Smooth muscle cell (in vitro differentiated cells): ENCODE measurements at regions not wholly inside any gene's neighbourhood (a gene's known extent, or its start where the extent isn't known, plus 50 kb on each side); places are given as distances from the start of the nearest gene placed in this dataset.

Experiments used
- DNase-seq: peaks from one replicate; lab custom pipeline; 2025; ENCODE audit not compliant: unreplicated experiment; lab: John Stamatoyannopoulos, UW
- H2AFZ ChIP-seq: fragments of 200-600 bp; sonication (generic); 2 replicates; pipeline ENCODE4 v1.6.0; 2016; ENCODE audit warnings: antibody characterized with exemption, low read depth, mild to moderate bottlenecking
- H3F3A ChIP-seq: fragments of 200-600 bp; sonication (generic); 2 replicates; pipeline ENCODE4 v1.6.0; 2017; ENCODE audit warnings: antibody characterized with exemption, low read depth
- H3K27ac ChIP-seq: fragments of 200-600 bp; sonication (generic); 2 replicates; pipeline ENCODE4 v1.5.1; 2016; ENCODE audit warnings: low read depth, mild to moderate bottlenecking
- H3K27me3 ChIP-seq: fragments of 200-600 bp; sonication (generic); 2 replicates; pipeline ENCODE4 v1.6.1; 2016; ENCODE audit warnings: low read depth, mild to moderate bottlenecking
- H3K36me3 ChIP-seq: fragments of 200-600 bp; sonication (generic); 2 replicates; pipeline ENCODE4 v1.5.1; 2016; ENCODE audit warnings: low read depth
- H3K4me1 ChIP-seq: fragments of 200-600 bp; sonication (generic); 2 replicates; pipeline ENCODE4 v1.5.1; 2016; ENCODE audit warnings: low read depth
- H3K4me2 ChIP-seq: fragments of 200-600 bp; sonication (generic); 2 replicates; pipeline ENCODE4 v1.6.0; 2016; ENCODE audit warnings: mild to moderate bottlenecking
- H3K4me3 ChIP-seq: fragments of 200-600 bp; sonication (generic); 2 replicates; pipeline ENCODE4 v1.5.1; 2016; ENCODE audit warnings: mild to moderate bottlenecking
- H3K79me2 ChIP-seq: fragments of 200-600 bp; sonication (generic); 2 replicates; pipeline ENCODE4 v1.6.0; 2016; ENCODE audit warnings: low read depth, mild to moderate bottlenecking
- H3K9ac ChIP-seq: fragments of 200-600 bp; sonication (generic); 2 replicates; pipeline ENCODE4 v1.6.0; 2016; ENCODE audit warnings: low read depth
- H3K9me3 ChIP-seq: fragments of 200-600 bp; sonication (generic); replicated peaks from 2 replicates; pipeline ENCODE4 v1.5.1; 2016; ENCODE audit warnings: low read depth
- H4K20me1 ChIP-seq: fragments of 200-600 bp; sonication (generic); 2 replicates; pipeline ENCODE4 v1.6.0; 2016; ENCODE audit warnings: low read depth
- WGBS: methylation state at CpG from one replicate; pipeline ENCODE4 v1.1.7; 2016; ENCODE audit warnings: low lambda C conversion rate; 5-methylcytosine and 5-hydroxymethylcytosine counted together
- TF ChIP-seq, protein P1 (sequence below): fragments of 200-600 bp; sonication (generic); IDR thresholded peaks from 2 replicates; pipeline ENCODE4 v1.5.1; 2017; ENCODE audit warnings: borderline replicate concordance, mild to moderate bottlenecking, antibody characterized with exemption; ENCODE audit not compliant: insufficient read depth, poor library complexity, severe bottlenecking

DNA sequence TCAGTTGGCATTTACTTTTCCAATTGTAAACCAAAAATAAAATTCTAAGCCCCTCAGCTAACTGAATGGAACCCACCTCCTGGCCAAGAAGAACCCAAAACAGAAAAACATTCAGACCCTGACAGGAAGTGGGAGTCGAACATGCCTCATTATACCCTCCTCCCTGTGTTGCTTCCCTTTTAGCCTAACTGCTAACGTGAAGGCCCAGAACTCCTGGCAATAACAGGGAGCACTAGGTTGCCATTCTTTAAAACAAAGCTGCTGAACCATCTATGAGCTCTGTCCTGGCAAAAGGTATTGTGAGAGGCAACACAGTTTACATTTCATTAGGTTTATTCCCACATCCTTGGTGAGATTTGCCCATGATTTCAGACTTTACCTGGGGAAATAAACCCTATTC lies 481.4 kb downstream of the CHSY3 start:
- peak overlapping the region; percentile 85 for H2AFZ ChIP-seq

DNA sequence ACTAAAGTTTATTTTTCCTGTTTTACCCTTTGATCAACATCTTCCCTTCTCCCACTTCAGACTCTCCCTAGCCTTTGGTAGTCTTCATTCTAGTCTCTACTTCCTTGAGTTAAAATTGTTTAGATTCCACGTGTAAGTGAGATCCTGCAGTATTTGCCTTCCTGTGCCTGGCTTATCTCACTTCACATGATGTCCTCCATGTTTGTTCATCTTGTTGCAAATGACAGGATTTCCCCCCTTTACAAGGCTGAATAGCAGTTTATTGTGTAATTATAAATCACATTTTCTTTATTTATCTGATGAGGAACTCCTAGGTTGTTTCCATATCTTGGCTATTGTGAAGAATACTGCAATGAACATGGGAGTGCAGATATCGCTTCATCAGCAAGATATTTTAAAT lies 461.7 kb downstream of the CHSY3 start:
- 69% methylated on average over 2 of the region's 2 CpGs for WGBS
- H3F3A ChIP-seq = no peaks in the 10 kb centered on the region
- H3K4me2 ChIP-seq = no peak overlapping the region
- H4K20me1 ChIP-seq = no peaks in the 10 kb centered on the region
- H3K79me2 ChIP-seq = no peaks in the 10 kb centered on the region
- no peak overlapping the region for H3K4me3 ChIP-seq
- no peak overlapping the region for H3K27ac ChIP-seq
- DNase-seq = no peak
- TF ChIP-seq, protein P1, sequence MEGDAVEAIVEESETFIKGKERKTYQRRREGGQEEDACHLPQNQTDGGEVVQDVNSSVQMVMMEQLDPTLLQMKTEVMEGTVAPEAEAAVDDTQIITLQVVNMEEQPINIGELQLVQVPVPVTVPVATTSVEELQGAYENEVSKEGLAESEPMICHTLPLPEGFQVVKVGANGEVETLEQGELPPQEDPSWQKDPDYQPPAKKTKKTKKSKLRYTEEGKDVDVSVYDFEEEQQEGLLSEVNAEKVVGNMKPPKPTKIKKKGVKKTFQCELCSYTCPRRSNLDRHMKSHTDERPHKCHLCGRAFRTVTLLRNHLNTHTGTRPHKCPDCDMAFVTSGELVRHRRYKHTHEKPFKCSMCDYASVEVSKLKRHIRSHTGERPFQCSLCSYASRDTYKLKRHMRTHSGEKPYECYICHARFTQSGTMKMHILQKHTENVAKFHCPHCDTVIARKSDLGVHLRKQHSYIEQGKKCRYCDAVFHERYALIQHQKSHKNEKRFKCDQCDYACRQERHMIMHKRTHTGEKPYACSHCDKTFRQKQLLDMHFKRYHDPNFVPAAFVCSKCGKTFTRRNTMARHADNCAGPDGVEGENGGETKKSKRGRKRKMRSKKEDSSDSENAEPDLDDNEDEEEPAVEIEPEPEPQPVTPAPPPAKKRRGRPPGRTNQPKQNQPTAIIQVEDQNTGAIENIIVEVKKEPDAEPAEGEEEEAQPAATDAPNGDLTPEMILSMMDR = no peak
- no peaks in the 10 kb centered on the region for H3K36me3 ChIP-seq
- no peak overlapping the region for H3K9ac ChIP-seq
- no peaks in the 10 kb centered on the region for H3K9me3 ChIP-seq
- no peaks in the 10 kb centered on the region for H3K4me1 ChIP-seq
- no peak overlapping the region for H2AFZ ChIP-seq
- H3K27me3 ChIP-seq = no peaks in the 10 kb centered on the region

More for the DNA sequence above, 481.4 kb downstream of the CHSY3 start:
- no peak overlapping the region for H3K27ac ChIP-seq
- H3K9ac ChIP-seq = no peak overlapping the region
- no peaks in the 10 kb centered on the region for H3K36me3 ChIP-seq
- TF ChIP-seq, protein P1 = no peak
- H3K27me3 ChIP-seq = no peaks in the 10 kb centered on the region
- H3F3A ChIP-seq = no peaks in the 10 kb centered on the region
- H4K20me1 ChIP-seq = no peaks in the 10 kb centered on the region
- no peak overlapping the region for H3K4me2 ChIP-seq
- no peaks in the 10 kb centered on the region for H3K9me3 ChIP-seq
- WGBS = 84% methylated on average over 2 of the region's 2 CpGs
- DNase-seq = no peak
- no peak overlapping the region for H3K4me3 ChIP-seq
- no peaks in the 10 kb centered on the region for H3K79me2 ChIP-seq
- no peaks in the 10 kb centered on the region for H3K4me1 ChIP-seq

DNA sequence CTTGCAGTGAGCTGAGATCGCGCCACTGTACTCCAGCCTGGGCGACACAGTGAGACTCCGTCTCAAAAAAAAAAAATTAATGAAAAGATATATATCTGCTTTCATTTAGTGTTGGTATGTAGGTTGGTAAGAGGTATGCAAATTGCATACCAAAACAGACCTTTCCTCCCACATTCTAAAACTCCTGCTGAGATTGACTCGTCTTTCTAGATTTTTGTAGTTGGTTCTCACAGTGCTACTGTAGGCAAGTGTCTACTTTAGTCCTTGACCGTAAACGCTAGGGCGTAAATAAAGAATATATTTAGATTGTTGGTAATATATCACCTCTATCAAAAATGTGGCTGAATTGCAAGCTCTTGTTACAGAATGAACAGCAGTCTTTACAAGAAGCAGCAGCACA lies 445.9 kb downstream of the CHSY3 start:
- Histone ChIP-seq H3K27ac (no peak overlapping the region), H3K9me3 (no peaks in the 10 kb centered on the region), H4K20me1 (no peaks in the 10 kb centered on the region), H3K27me3 (no peaks in the 10 kb centered on the region), H2AFZ (no peak overlapping the region), H3K9ac (no peak overlapping the region), H3K36me3 (no peaks in the 10 kb centered on the region), H3K4me2 (no peak overlapping the region), H3F3A (no peaks in the 10 kb centered on the region), H3K4me1 (no peaks in the 10 kb centered on the region), H3K4me3 (no peak overlapping the region), H3K79me2 (no peaks in the 10 kb centered on the region)
- TF ChIP-seq, protein P1 = no peak
- DNase-seq = no peak
- WGBS = 92% methylated on average over 8 of the region's 8 CpGs

DNA sequence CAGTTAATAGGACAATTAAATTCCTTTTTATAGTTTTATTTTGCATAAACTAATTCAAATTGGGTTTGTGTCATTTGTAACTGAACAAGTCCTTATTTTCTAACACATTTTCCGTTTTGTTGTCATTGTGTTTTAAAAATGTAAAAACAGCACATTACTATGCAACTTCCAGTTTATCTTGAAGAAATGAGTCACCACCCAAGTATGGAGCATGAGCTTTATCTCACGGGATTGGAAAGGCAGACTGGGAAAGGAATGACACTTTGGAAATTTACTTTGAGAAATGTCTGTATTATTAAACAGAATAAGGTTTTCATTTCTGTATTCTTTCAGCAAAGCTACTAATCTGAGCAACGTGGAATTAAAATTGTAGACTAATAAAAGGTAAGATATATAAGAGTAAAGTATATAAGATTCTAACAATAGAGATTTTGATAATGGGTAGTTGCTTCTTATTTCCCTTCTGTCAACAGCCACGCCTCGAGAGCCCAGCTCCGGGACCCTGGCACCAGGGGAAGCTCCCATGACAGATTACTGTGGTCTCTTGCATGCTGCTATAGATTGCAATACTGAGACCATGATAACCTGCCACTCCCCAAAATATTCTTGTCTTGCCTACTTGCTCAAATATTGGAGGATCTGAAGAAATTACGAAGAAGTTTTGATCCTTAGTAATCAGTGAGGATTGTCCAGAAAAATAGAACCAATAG lies 433.1 kb downstream of the CHSY3 start:
- Histone ChIP-seq H2AFZ (peak overlapping the region; percentile 17), H3K4me1 (no peaks in the 10 kb centered on the region), H3K4me2 (peak overlapping the region; percentile 54), H4K20me1 (no peaks in the 10 kb centered on the region), H3K79me2 (no peaks in the 10 kb centered on the region), H3K9me3 (no peaks in the 10 kb centered on the region), H3K4me3 (no peak overlapping the region), H3K27me3 (no peaks in the 10 kb centered on the region), H3F3A (no peaks in the 10 kb centered on the region), H3K9ac (no peak overlapping the region), H3K36me3 (no peaks in the 10 kb centered on the region), H3K27ac (peak overlapping the region; percentile 50)
- TF ChIP-seq, protein P1 = no peak
- WGBS = 34% methylated on average over 7 of the region's 7 CpGs
- DNase-seq = no peak
